ENCODE measurements at regions not wholly inside any gene's neighbourhood (a gene's known extent, or its start where the extent isn't known, plus 50 kb on each side); places are given as distances from the start of the nearest gene placed in this dataset.

GRCh38 chr6:11433860-11434259 is 103.7 kb upstream of the TMEM170B start:
- TF ChIP-seq CTCF (IDR thresholded peaks at IDR 0.05; ENCODE audit: insufficient read depth, low read length, poor library complexity, severe bottlenecking) (no peak), EZH2phosphoT487 (conservative IDR thresholded peaks at IDR 0.05; ENCODE audit: low read length) (no peak)

Data from SU-DHL-6 (cell line).